C4-2B (cell line): ENCODE measurements at regions not wholly inside any gene's neighbourhood (a gene's known extent, or its start where the extent isn't known, plus 50 kb on each side); places are given as distances from the start of the nearest gene placed in this dataset.
"Not testable (repeated sequence)": the region's sequence is repeated elsewhere in the genome, so short reads cannot be mapped to it uniquely, and the experiment has no call there.

Experiments
- ZFX ChIP-seq: fragments of 450-650 bp; IDR thresholded peaks from 2 replicates; pipeline ENCODE4 v1.6.1; 2017
- TF ChIP-seq, protein P1 (sequence below): fragments of 450-650 bp; conservative IDR thresholded peaks from 2 replicates; pipeline ENCODE4 v1.5.1; 2017; ENCODE audit warnings: mild to moderate bottlenecking

DNA sequence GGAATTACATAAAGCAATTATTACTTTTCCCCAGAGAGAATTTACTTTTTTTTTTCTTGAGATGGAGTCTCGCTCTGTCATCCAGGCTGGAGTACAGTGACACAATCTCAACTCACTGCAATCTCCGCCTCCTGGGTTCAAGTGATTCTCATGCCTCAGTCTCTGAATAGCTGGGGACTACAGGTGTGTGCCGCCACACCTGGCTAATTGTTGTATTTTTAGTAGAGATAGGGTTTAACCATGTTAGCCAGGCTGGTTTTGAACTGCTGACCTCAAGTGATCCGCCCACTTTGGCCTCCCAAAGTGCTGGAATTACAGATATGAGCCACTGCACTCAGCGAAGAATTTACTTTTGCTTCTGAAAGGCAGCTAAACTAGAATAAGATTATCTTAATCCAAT, 181.6 kb downstream of the DLEU7 start:
- TF ChIP-seq, protein P1, sequence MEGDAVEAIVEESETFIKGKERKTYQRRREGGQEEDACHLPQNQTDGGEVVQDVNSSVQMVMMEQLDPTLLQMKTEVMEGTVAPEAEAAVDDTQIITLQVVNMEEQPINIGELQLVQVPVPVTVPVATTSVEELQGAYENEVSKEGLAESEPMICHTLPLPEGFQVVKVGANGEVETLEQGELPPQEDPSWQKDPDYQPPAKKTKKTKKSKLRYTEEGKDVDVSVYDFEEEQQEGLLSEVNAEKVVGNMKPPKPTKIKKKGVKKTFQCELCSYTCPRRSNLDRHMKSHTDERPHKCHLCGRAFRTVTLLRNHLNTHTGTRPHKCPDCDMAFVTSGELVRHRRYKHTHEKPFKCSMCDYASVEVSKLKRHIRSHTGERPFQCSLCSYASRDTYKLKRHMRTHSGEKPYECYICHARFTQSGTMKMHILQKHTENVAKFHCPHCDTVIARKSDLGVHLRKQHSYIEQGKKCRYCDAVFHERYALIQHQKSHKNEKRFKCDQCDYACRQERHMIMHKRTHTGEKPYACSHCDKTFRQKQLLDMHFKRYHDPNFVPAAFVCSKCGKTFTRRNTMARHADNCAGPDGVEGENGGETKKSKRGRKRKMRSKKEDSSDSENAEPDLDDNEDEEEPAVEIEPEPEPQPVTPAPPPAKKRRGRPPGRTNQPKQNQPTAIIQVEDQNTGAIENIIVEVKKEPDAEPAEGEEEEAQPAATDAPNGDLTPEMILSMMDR: not testable (repeated sequence)
- TF ChIP-seq ZFX: not testable (repeated sequence)
